Fibroblast of skin of right quadriceps (primary cell): ENCODE measurements at regions not wholly inside any gene's neighbourhood (a gene's known extent, or its start where the extent isn't known, plus 50 kb on each side); places are given as distances from the start of the nearest gene placed in this dataset.

Source experiments
- DNase-seq: peaks from one replicate; pipeline ENCODE4 v3.0.0-alpha.2; 2013

GRCh38 chr10:128867210-128867609, 599.8 kb upstream of the MGMT start:
- DNase-seq: no peak

GRCh38 chr10:128867819-128868218, 599.2 kb upstream of the MGMT start:
- no peak for DNase-seq

- no peak for DNase-seq
Observed at GRCh38 chr10:128868481-128868880, 598.6 kb upstream of the MGMT start.

- DNase-seq: peak; percentile 13
Observed at GRCh38 chr10:128869101-128869749, 597.8 kb upstream of the MGMT start.

GRCh38 chr10:128870830-128871597, 596.0 kb upstream of the MGMT start:
- no peak for DNase-seq

GRCh38 chr10:128871671-128872231, 595.3 kb upstream of the MGMT start:
- no peak for DNase-seq

GRCh38 chr10:128873411-128874054, 593.5 kb upstream of the MGMT start:
- DNase-seq: no peak

- DNase-seq: no peak
Observed at GRCh38 chr10:128874331-128874730, 592.7 kb upstream of the MGMT start.

- peak; percentile 26 for DNase-seq
Observed at GRCh38 chr10:128875030-128875744, 591.9 kb upstream of the MGMT start.

- DNase-seq: peak; percentile 80
Observed at GRCh38 chr10:128875956-128876736, 590.9 kb upstream of the MGMT start.

GRCh38 chr10:128877141-128877540, 589.9 kb upstream of the MGMT start:
- DNase-seq: no peak

- no peak for DNase-seq
Observed at GRCh38 chr10:128877936-128878335, 589.1 kb upstream of the MGMT start.

GRCh38 chr10:128879030-128879429, 588.0 kb upstream of the MGMT start:
- no peak for DNase-seq

GRCh38 chr10:128879441-128880140, 587.5 kb upstream of the MGMT start:
- DNase-seq: no peak

- DNase-seq: no peak
Observed at GRCh38 chr10:128880159-128880725, 586.8 kb upstream of the MGMT start.

- no peak for DNase-seq
Observed at GRCh38 chr10:128881086-128881485, 586.0 kb upstream of the MGMT start.

- DNase-seq: no peak
Observed at GRCh38 chr10:128883231-128884032, 583.6 kb upstream of the MGMT start.

- no peak for DNase-seq
Observed at GRCh38 chr10:128884033-128884425, 583.0 kb upstream of the MGMT start.

- no peak for DNase-seq
Observed at GRCh38 chr10:128884496-128885072, 582.5 kb upstream of the MGMT start.
